Skeletal muscle tissue (tissue), 3 donors: ENCODE measurements at regions not wholly inside any gene's neighbourhood (a gene's known extent, or its start where the extent isn't known, plus 50 kb on each side); places are given as distances from the start of the nearest gene placed in this dataset.

ENCODE experiments used
- H3K27ac ChIP-seq: one replicate; pipeline ENCODE4 v1.7.0; 2013; ENCODE audit warnings: mild to moderate bottlenecking, low read depth, low read length, inconsistent platforms
- H3K27me3 ChIP-seq, 3 donors: one replicate each; pipeline ENCODE4 v1.7.0; 2013; ENCODE audit warnings: low read length in 3 of 3; ENCODE audit not compliant: control insufficient read depth in 3 of 3, insufficient read depth in 3 of 3
- H3K36me3 ChIP-seq, 3 donors: one replicate each; pipeline ENCODE4 v1.7.0; 2013; ENCODE audit warnings: low read length in 3 of 3; ENCODE audit not compliant: control insufficient read depth in 3 of 3, insufficient read depth in 3 of 3
- H3K4me1 ChIP-seq, 3 donors: one replicate each; pipeline ENCODE4 v1.7.0; 2013; ENCODE audit warnings: low read length in 3 of 3, mild to moderate bottlenecking in 3 of 3; ENCODE audit not compliant: control insufficient read depth in 3 of 3, insufficient read depth in 3 of 3
- H3K4me3 ChIP-seq, 3 donors: one replicate each; pipeline ENCODE4 v1.7.0; 2013; ENCODE audit warnings: low read length in 3 of 3
- H3K9ac ChIP-seq, 3 donors: one replicate each; pipeline ENCODE4 v1.7.0; 2013; ENCODE audit warnings: low read length in 3 of 3, mild to moderate bottlenecking in 3 of 3, moderate library complexity in 2 of 3, low read depth in 1 of 3
- H3K9me3 ChIP-seq, 3 donors: one replicate each; pipeline ENCODE4 v1.7.0; 2013; ENCODE audit warnings: low read length in 3 of 3; ENCODE audit not compliant: control insufficient read depth in 3 of 3
- donor health status: Osteomylitis.

DNA sequence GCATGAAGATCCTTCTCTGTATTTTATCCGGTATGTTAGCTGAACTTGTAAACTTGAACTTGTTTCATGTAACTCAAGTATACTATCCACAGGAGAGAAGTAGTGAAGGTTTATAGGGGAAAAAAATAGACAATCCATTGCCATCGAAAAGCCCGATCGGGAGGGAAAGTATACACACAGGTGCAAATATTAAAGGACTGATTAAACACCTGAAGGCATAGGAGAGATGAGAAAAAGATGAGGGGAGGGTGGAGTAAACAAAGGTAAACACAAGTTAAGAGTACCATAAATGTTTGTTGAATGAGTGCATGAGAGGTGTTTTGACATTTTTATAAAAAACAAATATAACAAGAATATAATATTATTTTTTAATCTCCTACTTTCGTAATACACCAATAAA lies 64.3 kb upstream of the CITED2 start:
- Histone ChIP-seq H3K4me1 (no peaks in the 10 kb centered on the region), H3K9me3 (no peaks in the 10 kb centered on the region), H3K4me3 (no peak overlapping the region), H3K9ac (no peak overlapping the region), H3K36me3 (no peaks in the 10 kb centered on the region), H3K27ac (no peak overlapping the region), H3K27me3 (no peaks in the 10 kb centered on the region)

DNA sequence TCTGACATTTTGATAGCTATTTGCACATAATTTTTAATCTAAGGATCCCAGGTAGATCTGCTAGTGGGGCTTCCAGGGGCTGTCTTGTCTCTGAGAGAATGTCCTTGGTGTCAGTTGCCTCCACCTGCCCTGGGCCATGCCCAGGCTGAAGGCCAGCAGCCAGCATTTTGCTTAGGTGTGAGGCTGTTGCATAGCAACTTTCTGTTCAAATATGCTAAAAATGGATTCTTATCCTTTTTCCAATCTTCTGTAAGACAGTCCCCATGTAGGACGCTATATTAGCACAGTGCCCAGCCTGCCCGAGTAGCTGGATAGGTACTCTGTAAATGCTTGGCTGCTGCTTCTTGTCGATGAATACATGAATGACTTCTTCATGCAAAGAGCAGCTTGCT lies 62.5 kb upstream of the CITED2 start:
- no peaks in the 10 kb centered on the region for H3K27me3 ChIP-seq
- no peaks in the 10 kb centered on the region for H3K9me3 ChIP-seq
- H3K4me3 ChIP-seq: no peak overlapping the region
- no peak overlapping the region for H3K9ac ChIP-seq
- no peaks in the 10 kb centered on the region for H3K36me3 ChIP-seq
- H3K27ac ChIP-seq: no peak overlapping the region
- no peaks in the 10 kb centered on the region for H3K4me1 ChIP-seq

DNA sequence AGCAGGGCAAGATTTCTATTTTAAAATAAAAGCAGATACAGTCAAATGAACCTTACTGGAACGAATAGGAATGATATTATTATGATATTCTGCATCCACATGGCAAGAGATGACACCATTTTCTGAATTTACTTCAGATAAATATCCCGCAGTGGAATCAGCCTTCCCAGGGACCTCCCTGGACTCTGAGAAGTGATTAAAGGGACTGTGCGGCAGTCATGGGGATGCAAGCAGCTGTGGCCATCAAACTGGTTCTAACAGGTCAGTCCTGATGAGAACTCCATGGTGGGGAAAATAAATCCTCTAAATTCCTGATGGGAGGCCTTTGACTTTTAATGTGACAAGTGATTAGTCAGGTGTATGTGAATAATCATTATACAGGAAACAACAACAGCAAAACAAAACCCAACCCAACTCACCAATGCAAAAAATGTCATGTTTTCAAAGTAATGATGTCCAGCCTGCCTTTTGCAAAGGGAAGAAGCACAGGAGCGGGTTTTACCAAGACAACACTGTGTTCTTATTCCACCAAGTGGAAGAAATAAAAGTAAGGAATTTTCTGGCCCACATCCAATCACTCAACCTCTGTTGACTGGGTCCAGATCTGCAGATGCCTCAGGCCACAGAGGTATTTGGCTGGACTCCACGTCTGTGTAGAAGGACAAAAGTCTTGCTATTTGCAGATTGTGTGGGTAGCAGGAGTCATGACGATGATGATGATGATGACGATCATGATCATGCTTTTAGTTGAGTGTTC lies 61.9 kb upstream of the CITED2 start:
- Histone ChIP-seq H3K27ac (no peak overlapping the region), H3K27me3 (no peaks in the 10 kb centered on the region), H3K36me3 (no peaks in the 10 kb centered on the region), H3K9me3 (peaks cover 0 to 4% (median 3%) of the 10 kb centered on the region in 3 donors), H3K4me3 (no peak overlapping the region), H3K9ac (no peak overlapping the region), H3K4me1 (no peaks in the 10 kb centered on the region)

DNA sequence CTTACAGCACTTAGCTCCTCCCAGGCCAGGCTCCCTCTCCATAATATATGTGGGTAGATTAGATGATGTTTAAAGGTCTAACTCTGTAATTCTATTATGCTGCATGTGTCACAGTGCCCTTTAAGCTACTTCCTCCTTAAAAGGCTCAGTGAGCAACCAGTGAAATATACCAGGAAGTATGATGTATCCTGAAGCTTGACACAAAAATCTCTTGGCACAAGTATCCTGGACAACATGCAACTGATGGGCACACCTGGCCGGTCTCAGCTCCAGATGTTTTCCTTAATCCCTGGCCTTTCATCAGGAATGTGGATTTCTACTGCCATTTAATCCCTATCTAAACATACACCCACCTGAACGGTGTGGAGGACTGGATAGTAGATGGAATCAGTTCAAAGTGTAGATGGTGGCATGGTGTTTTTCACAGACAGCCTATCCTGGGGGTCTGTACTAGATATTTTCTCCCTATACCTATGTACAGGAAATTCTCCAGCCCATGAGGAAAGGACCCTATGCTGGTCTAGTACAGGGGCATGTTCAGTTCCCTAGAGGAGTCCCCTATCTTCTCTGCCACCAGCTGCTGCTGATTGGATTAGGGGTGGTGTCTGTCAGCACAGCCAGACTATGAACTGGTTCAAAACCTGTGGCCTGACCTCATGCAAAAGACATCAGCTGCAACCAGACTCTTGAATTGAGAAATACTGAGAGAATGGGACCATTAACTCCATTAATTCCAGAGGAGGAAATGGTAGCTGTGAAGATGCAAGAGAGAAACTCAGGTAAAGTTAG lies 59.4 kb upstream of the CITED2 start:
- Histone ChIP-seq H3K36me3 (no peaks in the 10 kb centered on the region), H3K9ac (no peak overlapping the region), H3K27ac (no peak overlapping the region), H3K27me3 (no peaks in the 10 kb centered on the region), H3K4me1 (no peaks in the 10 kb centered on the region), H3K4me3 (no peak overlapping the region), H3K9me3 (peaks cover 0 to 4% (median 3%) of the 10 kb centered on the region in 3 donors)

DNA sequence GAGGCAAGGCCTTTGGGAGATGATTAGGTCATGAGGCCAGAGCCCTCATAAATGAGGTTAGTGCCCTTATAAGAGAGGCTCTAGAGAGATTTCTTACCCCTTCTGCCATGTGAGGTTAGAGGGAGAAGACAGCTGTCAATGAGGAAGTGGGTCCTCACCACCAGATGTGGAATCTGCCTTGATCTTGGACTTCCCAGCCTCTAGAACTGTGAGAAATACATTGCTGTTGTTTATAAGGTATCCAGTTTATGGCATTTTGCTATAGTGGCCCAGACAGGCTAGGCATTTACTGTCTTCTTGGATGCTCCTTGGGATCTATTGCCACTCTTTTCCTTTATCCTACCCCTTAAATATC lies 57.1 kb upstream of the CITED2 start:
- no peaks in the 10 kb centered on the region for H3K27me3 ChIP-seq
- peaks cover 0 to 4% (median 3%) of the 10 kb centered on the region in 3 donors for H3K9me3 ChIP-seq
- no peak overlapping the region for H3K4me3 ChIP-seq
- peaks cover 0 to 3% (median 0%) of the 10 kb centered on the region in 3 donors for H3K4me1 ChIP-seq
- no peak overlapping the region for H3K9ac ChIP-seq
- H3K36me3 ChIP-seq: no peaks in the 10 kb centered on the region
- H3K27ac ChIP-seq: no peak overlapping the region

DNA sequence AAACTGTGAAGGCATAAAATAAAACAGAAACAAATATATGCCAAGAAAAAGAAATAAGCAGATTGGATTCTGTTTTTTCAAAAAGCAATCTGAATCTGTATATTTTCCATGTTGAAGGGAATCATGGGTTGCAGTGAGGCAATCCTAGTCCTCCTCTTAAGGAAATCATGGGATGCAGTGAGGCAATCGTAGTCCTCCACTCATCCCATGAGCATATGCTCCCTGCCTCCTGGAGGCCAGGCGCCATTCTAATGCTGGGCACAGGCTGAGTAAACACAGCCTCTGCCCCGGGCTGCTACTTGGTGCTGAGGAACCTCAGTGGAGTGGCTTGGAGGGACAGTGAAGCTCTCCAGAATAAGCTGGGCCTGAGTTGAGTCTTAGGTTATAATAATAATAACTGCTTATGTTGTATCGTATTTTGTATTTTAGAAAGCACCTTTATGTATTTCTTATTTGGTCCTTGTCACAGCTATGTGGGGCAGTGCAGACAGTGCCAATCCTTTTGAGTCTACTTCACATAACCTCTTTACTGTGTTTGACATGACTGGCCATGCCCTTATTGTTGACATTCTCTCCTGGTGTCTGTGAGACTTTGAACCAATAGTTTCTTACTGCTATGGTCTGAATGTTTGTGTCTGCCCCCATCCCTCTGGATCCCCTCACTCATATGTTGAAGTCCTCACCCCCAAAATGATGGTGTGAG lies 56.6 kb upstream of the CITED2 start:
- H3K27ac ChIP-seq: no peak overlapping the region
- H3K4me1 ChIP-seq: peaks cover 0 to 3% (median 2%) of the 10 kb centered on the region in 3 donors
- no peaks in the 10 kb centered on the region for H3K36me3 ChIP-seq
- H3K4me3 ChIP-seq: no peak overlapping the region
- H3K9me3 ChIP-seq: peaks cover 0 to 4% (median 3%) of the 10 kb centered on the region in 3 donors
- no peak overlapping the region for H3K9ac ChIP-seq
- no peaks in the 10 kb centered on the region for H3K27me3 ChIP-seq

DNA sequence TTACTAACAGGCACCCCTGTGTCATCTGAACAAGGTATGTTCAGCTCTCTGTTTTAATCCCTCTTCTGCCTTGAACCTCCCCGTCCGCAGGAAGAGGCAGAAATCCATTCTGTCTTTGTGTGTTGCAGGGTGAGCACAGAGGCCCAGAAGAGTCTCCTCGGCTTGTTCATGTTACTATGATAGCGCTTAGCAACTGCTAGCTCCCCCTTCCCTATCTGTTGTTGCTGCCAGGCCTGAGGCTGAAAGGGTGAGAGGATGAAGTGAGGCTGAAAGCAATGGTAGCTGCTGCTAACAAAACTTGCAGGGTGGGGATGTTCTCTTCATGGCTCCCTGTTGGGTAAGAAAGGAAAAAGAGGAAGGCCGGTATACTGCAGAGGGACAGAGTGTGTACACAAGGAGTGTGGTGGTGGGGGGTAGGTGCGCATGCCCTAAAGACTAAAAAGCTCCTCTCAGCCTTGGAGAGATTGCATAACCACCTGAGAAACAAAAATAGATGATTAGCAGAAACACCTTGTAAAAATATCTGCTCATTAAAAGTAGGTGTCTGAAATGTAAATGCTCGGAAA lies 55.2 kb upstream of the CITED2 start:
- no peak overlapping the region for H3K27ac ChIP-seq
- H3K4me1 ChIP-seq: peaks cover 2 to 4% (median 3%) of the 10 kb centered on the region in 3 donors
- H3K27me3 ChIP-seq: no peaks in the 10 kb centered on the region
- H3K9ac ChIP-seq: no peak overlapping the region
- H3K36me3 ChIP-seq: no peaks in the 10 kb centered on the region
- H3K4me3 ChIP-seq: no peak overlapping the region
- peaks cover 0 to 4% (median 3%) of the 10 kb centered on the region in 3 donors for H3K9me3 ChIP-seq

DNA sequence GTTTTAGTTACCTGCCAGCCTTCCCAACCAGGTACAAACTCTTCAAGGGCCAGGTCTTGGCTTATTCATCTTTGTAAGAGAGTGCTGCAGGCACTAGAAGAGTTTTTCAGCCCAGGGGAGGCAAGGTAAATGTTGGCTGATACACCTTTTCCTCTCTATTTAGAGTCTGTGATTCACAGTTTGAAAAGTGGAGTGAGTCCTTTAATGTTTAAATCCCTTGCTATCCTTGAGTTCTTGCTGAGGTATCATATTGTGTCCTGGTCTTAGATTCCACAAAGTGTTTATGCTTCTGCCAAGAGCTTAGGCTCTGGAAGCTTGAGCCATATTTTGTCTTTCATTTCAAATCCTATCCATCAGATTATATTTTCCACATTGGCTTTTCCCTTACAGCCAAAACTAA lies 52.8 kb upstream of the CITED2 start:
- Histone ChIP-seq H3K36me3 (no peaks in the 10 kb centered on the region), H3K9me3 (peaks cover 0 to 4% (median 3%) of the 10 kb centered on the region in 3 donors), H3K9ac (no peak overlapping the region), H3K27me3 (no peaks in the 10 kb centered on the region), H3K4me1 (peaks cover 2 to 4% (median 3%) of the 10 kb centered on the region in 3 donors), H3K4me3 (no peak overlapping the region), H3K27ac (no peak overlapping the region)

DNA sequence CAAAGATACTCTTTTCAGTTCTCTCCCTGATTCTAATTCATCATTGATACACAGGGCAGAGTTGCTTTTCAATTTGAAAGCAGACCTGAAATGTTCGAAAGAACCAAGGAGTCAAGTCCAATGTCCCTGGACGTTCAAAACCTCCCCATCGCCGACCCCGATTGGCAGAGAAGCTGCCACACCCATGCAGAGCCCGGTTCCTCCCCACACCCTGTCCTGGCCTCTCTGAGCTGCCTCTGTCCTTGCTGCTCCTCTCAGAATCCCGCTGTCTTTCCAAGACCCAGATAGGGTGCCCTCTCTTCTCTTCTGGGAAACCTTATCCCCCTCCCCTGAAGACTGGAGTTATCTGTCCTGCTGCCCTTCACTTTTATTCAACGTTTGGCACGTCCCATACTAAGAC lies 52.3 kb upstream of the CITED2 start:
- Histone ChIP-seq H3K9me3 (peaks cover 0 to 3% (median 3%) of the 10 kb centered on the region in 3 donors), H3K4me3 (no peak overlapping the region), H3K27ac (no peak overlapping the region), H3K9ac (no peak overlapping the region), H3K36me3 (no peaks in the 10 kb centered on the region), H3K27me3 (no peaks in the 10 kb centered on the region), H3K4me1 (peaks cover 2 to 4% (median 3%) of the 10 kb centered on the region in 3 donors)
